HG03342 (cell line): ENCODE measurements at regions not wholly inside any gene's neighbourhood (a gene's known extent, or its start where the extent isn't known, plus 50 kb on each side); places are given as distances from the start of the nearest gene placed in this dataset.

Experiments
- ATAC-seq: cut with Tn5 transposase; IDR thresholded peaks from one replicate; pipeline ENCODE4 v1.9.1; 2021; ENCODE audit warnings: mild to moderate bottlenecking, moderate library complexity; ENCODE audit not compliant: unreplicated experiment

DNA sequence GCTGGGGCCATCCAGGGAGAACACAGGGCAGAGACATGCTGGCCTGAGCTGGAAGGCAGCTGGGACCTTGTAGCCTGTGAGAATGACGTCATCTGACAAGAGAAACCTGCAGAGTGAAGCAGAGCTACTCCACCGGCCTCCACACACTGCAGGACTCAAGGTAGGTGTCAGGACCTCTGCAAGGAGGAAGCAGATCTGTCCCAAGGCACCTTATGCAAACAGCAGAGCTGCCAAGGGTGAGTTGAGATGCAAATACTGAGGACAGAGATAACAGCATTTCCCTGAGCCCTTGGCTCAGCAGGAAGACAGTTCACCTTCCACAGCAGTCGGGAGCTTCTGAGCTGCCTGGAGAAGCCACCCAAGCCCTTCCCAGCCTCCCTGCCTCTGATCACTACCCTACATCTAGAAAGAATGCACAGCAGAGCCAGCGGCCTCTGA, 51.9 kb upstream of the IGSF9B start:
- ATAC-seq: peak; percentile 80

DNA sequence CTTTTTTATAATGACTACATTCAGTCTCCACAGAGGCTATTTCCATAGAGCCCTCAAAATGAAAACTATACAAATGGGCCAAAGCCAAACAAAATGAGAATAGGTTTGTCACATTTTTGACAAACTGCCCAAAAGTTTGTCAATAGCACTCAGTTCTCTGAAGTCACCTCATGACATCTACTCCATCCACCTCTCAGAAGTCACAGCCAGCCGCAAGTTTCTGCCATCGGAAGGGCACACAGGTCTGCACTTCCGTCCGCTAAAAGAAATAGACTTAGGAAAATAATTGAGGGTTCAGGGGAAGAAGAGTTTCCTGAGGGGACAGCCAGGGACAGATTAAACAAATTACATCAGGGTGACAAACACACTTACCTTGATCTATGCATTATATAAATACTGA, 55.4 kb upstream of the JAM3 start:
- no peak for ATAC-seq

DNA sequence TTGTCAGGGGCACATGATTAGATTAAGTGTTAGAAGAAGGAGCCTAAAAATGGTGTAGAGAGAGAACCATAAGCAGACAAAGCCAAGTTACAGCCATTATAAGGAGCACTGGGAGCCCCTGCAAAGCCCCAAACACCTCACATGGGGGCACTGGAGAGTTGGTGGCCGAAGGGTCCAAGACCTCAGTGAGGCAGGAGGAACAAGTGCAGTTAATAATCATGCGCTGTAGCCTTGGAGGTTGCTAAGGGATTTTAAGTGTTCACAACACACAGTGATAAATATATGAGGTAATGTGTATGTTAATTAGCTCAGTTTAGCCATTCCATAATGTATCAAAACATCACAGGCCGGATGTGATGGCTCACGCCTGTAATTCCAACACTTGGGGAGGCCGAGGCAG, 54.4 kb upstream of the JAM3 start:
- no peak for ATAC-seq

DNA sequence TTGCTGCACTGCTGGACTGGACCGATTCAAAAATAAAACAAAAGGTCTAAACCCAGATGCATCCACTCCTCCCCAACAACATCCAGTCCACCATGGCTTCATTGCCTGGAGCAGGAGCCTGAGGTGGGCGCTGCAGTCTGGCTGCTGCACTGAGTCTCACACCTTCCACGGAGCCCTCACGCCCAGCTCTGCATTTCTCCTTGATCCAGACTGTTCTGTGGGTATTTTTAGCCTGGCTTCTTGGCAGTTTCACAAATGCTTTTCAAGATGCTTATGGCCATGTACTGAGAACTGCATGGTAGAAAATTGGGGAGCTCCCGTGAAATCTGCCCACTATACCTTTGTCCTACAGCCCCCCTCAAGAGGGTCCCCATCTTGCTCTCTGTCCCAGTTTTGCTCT, 53.3 kb upstream of the JAM3 start:
- no peak for ATAC-seq

DNA sequence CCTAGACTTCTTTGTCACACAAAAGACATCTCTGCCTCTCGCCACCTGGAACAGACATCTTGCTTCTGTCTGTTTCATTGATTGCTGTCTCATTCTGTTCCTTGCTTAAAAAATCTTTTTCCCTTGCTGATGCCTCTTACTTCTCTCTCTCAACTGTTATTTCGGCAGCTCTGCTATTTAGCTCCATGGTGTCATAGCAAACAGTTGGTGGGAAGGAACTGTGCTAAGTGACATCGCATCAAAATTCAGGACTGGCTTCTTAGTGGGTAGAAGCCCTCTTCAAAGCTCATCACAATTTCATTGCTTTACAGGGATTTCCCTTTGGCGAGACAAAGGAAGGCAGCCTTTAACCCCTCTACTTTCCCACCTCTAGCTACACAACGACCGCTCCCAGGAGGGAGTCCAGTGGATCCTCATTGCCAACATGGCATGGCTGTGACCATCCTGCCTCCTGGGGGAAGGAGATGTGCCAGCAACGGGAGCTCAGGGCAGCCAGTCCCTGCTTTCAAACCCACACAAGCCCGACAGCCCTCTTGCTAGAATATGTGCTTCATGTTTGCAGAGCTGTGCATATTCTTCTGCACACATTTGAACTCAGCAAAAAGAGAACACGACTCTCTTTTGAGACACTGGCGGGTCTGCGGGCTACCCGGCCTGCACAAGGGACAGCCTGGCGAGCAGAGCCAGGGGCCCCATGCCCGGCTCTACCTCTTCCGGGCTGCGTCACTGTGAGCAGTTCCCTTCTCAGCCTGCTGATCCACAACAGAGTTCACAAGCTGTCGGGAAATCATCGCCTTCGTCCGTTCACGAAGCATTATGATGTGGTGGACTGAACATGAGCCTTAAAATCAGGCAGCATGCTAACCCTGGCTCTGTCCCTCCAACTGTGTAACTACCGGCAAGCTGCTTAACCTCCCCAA, 51.1 kb upstream of the JAM3 start:
- no peak for ATAC-seq
